H9 (cell line): ENCODE measurements at regions not wholly inside any gene's neighbourhood (a gene's known extent, or its start where the extent isn't known, plus 50 kb on each side); places are given as distances from the start of the nearest gene placed in this dataset.

Experiments
- DNase-seq: peaks from one replicate; pipeline ENCODE4 v3.0.0-alpha.2; 2017
- H2AFZ ChIP-seq: one replicate; pipeline ENCODE4 v1.6.1; 2013; ENCODE audit warnings: mild to moderate bottlenecking, low read length, control low read depth, moderate library complexity
- H2AK5ac ChIP-seq: 2 replicates; pipeline ENCODE4 v1.6.1; 2013; ENCODE audit warnings: low read length, control low read depth, mixed read lengths; ENCODE audit not compliant: insufficient read length
- H2BK120ac ChIP-seq: one replicate; pipeline ENCODE4 v1.6.1; 2013; ENCODE audit warnings: low read depth, mild to moderate bottlenecking, low read length, control low read depth, inconsistent platforms; ENCODE audit not compliant: poor library complexity, severe bottlenecking
- H2BK12ac ChIP-seq: 2 replicates; pipeline ENCODE4 v1.6.1; 2013; ENCODE audit warnings: low read length, control low read depth, mixed read lengths, low read depth; ENCODE audit not compliant: insufficient read length
- H2BK15ac ChIP-seq: 2 replicates; pipeline ENCODE4 v1.6.1; 2013; ENCODE audit warnings: low read depth, low read length, control low read depth
- H2BK20ac ChIP-seq: one replicate; pipeline ENCODE4 v1.6.1; 2013; ENCODE audit warnings: low read depth, mild to moderate bottlenecking, low read length, control low read depth, inconsistent platforms; ENCODE audit not compliant: poor library complexity, severe bottlenecking
- H2BK5ac ChIP-seq: 2 replicates; pipeline ENCODE4 v1.6.1; 2013; ENCODE audit warnings: low read length, control low read depth, mixed read lengths; ENCODE audit not compliant: insufficient read length
- H3K14ac ChIP-seq: 2 replicates; pipeline ENCODE4 v1.6.1; 2013; ENCODE audit warnings: low read length, control low read depth; ENCODE audit not compliant: insufficient read depth
- H3K18ac ChIP-seq: 2 replicates; pipeline ENCODE4 v1.6.1; 2013; ENCODE audit warnings: low read depth, mild to moderate bottlenecking, mixed read lengths, low read length, control low read depth; ENCODE audit not compliant: insufficient read length
- H3K23ac ChIP-seq: 2 replicates; pipeline ENCODE4 v1.6.1; 2013; ENCODE audit warnings: low read length, control low read depth, mixed read lengths, low read depth; ENCODE audit not compliant: insufficient read length
- H3K23me2 ChIP-seq: 2 replicates; pipeline ENCODE4 v1.6.1; 2013; ENCODE audit warnings: low read depth, mild to moderate bottlenecking, mixed read lengths, low read length, control low read depth; ENCODE audit not compliant: insufficient read length, poor library complexity, severe bottlenecking
- H3K27ac ChIP-seq: 2 replicates; pipeline ENCODE4 v1.5.1; 2013; ENCODE audit warnings: low read length, control low read depth, mixed read lengths, low read depth; ENCODE audit not compliant: insufficient read length
- H3K27me3 ChIP-seq: 2 replicates; pipeline ENCODE4 v1.6.1; 2013; ENCODE audit warnings: low read length, control low read depth, inconsistent platforms; ENCODE audit not compliant: insufficient read depth
- H3K4ac ChIP-seq: 2 replicates; pipeline ENCODE4 v1.6.1; 2013; ENCODE audit warnings: low read depth, mild to moderate bottlenecking, control low read depth, inconsistent platforms, low read length, moderate library complexity
- H3K4me1 ChIP-seq: 2 replicates; pipeline ENCODE4 v1.6.1; 2013; ENCODE audit warnings: low read length, control low read depth, inconsistent platforms; ENCODE audit not compliant: insufficient read depth
- H3K4me2 ChIP-seq: 2 replicates; pipeline ENCODE4 v1.6.1; 2013; ENCODE audit warnings: low read length, control low read depth, mixed read lengths; ENCODE audit not compliant: insufficient read length, insufficient read depth
- H3K56ac ChIP-seq: 2 replicates; pipeline ENCODE4 v1.6.1; 2013; ENCODE audit warnings: low read depth, mild to moderate bottlenecking, mixed read lengths, low read length, control low read depth; ENCODE audit not compliant: insufficient read length
- H3K79me1 ChIP-seq: 2 replicates; pipeline ENCODE4 v1.6.1; 2013; ENCODE audit warnings: low read depth, mild to moderate bottlenecking, moderate library complexity, low read length, control low read depth, inconsistent platforms; ENCODE audit not compliant: insufficient read depth, poor library complexity, severe bottlenecking
- H3K79me2 ChIP-seq: 2 replicates; pipeline ENCODE4 v1.6.1; 2013; ENCODE audit warnings: low read length, control low read depth, inconsistent platforms; ENCODE audit not compliant: insufficient read depth
- H3K9ac ChIP-seq: 2 replicates; pipeline ENCODE4 v1.6.1; 2013; ENCODE audit warnings: low read length, control low read depth, mixed read lengths; ENCODE audit not compliant: insufficient read length; ENCODE audit errors: extremely low read depth
- H3K9me3 ChIP-seq: one replicate; pipeline ENCODE4 v1.6.1; 2013; ENCODE audit warnings: low read depth, low read length, inconsistent platforms; ENCODE audit not compliant: control insufficient read depth
- H3T11ph ChIP-seq: one replicate; pipeline ENCODE4 v1.6.1; 2013; ENCODE audit warnings: mild to moderate bottlenecking, low read length, control low read depth, inconsistent platforms
- H4K20me1 ChIP-seq: one replicate; pipeline ENCODE4 v1.6.1; 2013; ENCODE audit not compliant: control insufficient read depth, insufficient read length, insufficient read depth
- H4K5ac ChIP-seq: 2 replicates; pipeline ENCODE4 v1.6.1; 2013; ENCODE audit warnings: low read depth, mild to moderate bottlenecking, mixed read lengths, low read length, control low read depth; ENCODE audit not compliant: insufficient read length
- H4K8ac ChIP-seq: replicated peaks from 2 replicates; pipeline ENCODE4 v1.6.1; 2013; ENCODE audit warnings: low read length, control low read depth, mixed read lengths, low read depth; ENCODE audit not compliant: insufficient read length
- H4K91ac ChIP-seq: 2 replicates; pipeline ENCODE4 v1.6.1; 2013; ENCODE audit warnings: low read depth, mild to moderate bottlenecking, moderate library complexity, mixed read lengths, low read length, control low read depth; ENCODE audit not compliant: insufficient read length
- H3K27ac Mint-ChIP-seq, 3 experiments: 2 replicates in 2 of 3; 3 replicates in 1 of 3; pipeline ENCODE4 v1.8.0; 2020 to 2021; ENCODE audit warnings: mixed read lengths in 3 of 3, mild to moderate bottlenecking in 1 of 3, moderate library complexity in 1 of 3
- H3K27me3 Mint-ChIP-seq: 2 replicates; pipeline ENCODE4 v1.8.0; 2021; ENCODE audit warnings: low read depth, mild to moderate bottlenecking, moderate library complexity, mixed read lengths
- H3K36me3 Mint-ChIP-seq, 3 experiments: 2 replicates in 2 of 3; 3 replicates in 1 of 3; pipeline ENCODE4 v1.8.0; 2020 to 2021; ENCODE audit warnings: low read depth in 3 of 3, mixed read lengths in 3 of 3; ENCODE audit not compliant: insufficient read depth in 1 of 3
- H3K4me1 Mint-ChIP-seq, 2 experiments: 2 replicates each; pipeline ENCODE4 v1.8.0; 2020; ENCODE audit warnings: mixed read lengths in 2 of 2
- H3K4me3 Mint-ChIP-seq, 2 experiments: 2 replicates in 1 of 2; 3 replicates in 1 of 2; pipeline ENCODE4 v1.8.0; 2020 to 2021; ENCODE audit warnings: mild to moderate bottlenecking in 2 of 2, mixed read lengths in 2 of 2, moderate library complexity in 1 of 2
- H3K9me3 Mint-ChIP-seq, 2 experiments: 2 replicates in 1 of 2; 3 replicates in 1 of 2; pipeline ENCODE4 v1.8.0; 2020; ENCODE audit warnings: mild to moderate bottlenecking in 2 of 2, mixed read lengths in 2 of 2, moderate library complexity in 1 of 2
- CTCF ChIP-seq: fragments of 200-600 bp; sonication (generic); conservative IDR thresholded peaks from 3 replicates; pipeline ENCODE4 v1.8.0; 2021; ENCODE audit warnings: antibody characterized with exemption, mild to moderate bottlenecking
- WGBS: extraction: QIAGEN DNeasy Blood & Tissue Kit; methylation state at CpG from one replicate; pipeline ENCODE4 v1.1.7; 2013; ENCODE audit warnings: missing lambda C conversion rate, low lambda C conversion rate, mixed read lengths; ENCODE audit not compliant: insufficient read length; ENCODE audit errors: extremely low coverage; 5-methylcytosine and 5-hydroxymethylcytosine counted together

- no peak overlapping the region for H3K14ac ChIP-seq
- no peak for DNase-seq
- no peak overlapping the region for H3K27ac ChIP-seq
- H3K18ac ChIP-seq: no peak overlapping the region
- no peaks in the 10 kb centered on the region for H4K20me1 ChIP-seq
- H4K91ac ChIP-seq: no peak overlapping the region
- H3K79me1 ChIP-seq: no peaks in the 10 kb centered on the region
- no peak overlapping the region for H3K4me2 ChIP-seq
- Mint-ChIP-seq H3K27me3 (peaks cover 14% of the 10 kb centered on the region), H3K9me3 (peaks cover 2 to 6% of the 10 kb centered on the region in 2 experiments; a peak in 2 of 5 replicates), H3K27ac (no peak overlapping the region), H3K36me3 (peaks cover 0 to 4% (median 0%) of the 10 kb centered on the region in 3 experiments; a peak in 1 of 7 replicates), H3K4me3 (no peak overlapping the region), H3K4me1 (peaks cover 25 to 31% of the 10 kb centered on the region in 2 experiments)
- H2BK12ac ChIP-seq: no peak overlapping the region
- H4K8ac ChIP-seq: no peak overlapping the region
- no peak for TF ChIP-seq CTCF
- H2BK20ac ChIP-seq: no peak overlapping the region
- H2BK120ac ChIP-seq: no peak overlapping the region
- no peaks in the 10 kb centered on the region for H3K9me3 ChIP-seq
- H3K56ac ChIP-seq: no peak overlapping the region
- H3K9ac ChIP-seq: no peak overlapping the region
- H3T11ph ChIP-seq: no peak overlapping the region
- no peaks in the 10 kb centered on the region for H3K4me1 ChIP-seq
- H3K27me3 ChIP-seq: no peaks in the 10 kb centered on the region
- no peak overlapping the region for H2BK5ac ChIP-seq
- no peaks in the 10 kb centered on the region for H3K79me2 ChIP-seq
- H2AFZ ChIP-seq: no peak overlapping the region
- no peaks in the 10 kb centered on the region for H3K23me2 ChIP-seq
- H3K23ac ChIP-seq: no peak overlapping the region
- no peak overlapping the region for H4K5ac ChIP-seq
- no peak overlapping the region for H2BK15ac ChIP-seq
- H2AK5ac ChIP-seq: no peak overlapping the region
- WGBS: 100% methylated on average over 1 of the region's 1 CpG
- H3K4ac ChIP-seq: no peak overlapping the region
These were observed 166.6 kb downstream of the NXPE2 start for GRCh38 chr11:114844896-114845295.
